Kidney epithelial cell (primary cell): ENCODE measurements at regions not wholly inside any gene's neighbourhood (a gene's known extent, or its start where the extent isn't known, plus 50 kb on each side); places are given as distances from the start of the nearest gene placed in this dataset.
A peak's percentile ranks its signal among the peaks of the same experiment; 100 is the strongest.

Source experiments
- DNase-seq: peaks from one replicate; pipeline ENCODE4 v3.0.0-alpha.2; 2010; ENCODE audit warnings: low read depth
- H3K27me3 ChIP-seq: 2 replicates; pipeline ENCODE4 v1.6.0; 2011; ENCODE audit warnings: low read length; ENCODE audit not compliant: control insufficient read depth, insufficient read depth
- H3K36me3 ChIP-seq: 2 replicates; pipeline ENCODE4 v1.5.1; 2011; ENCODE audit warnings: low read length; ENCODE audit not compliant: control insufficient read depth, insufficient read depth
- H3K4me3 ChIP-seq: 2 replicates; pipeline ENCODE4 v1.5.1; 2011; ENCODE audit warnings: low read depth, mild to moderate bottlenecking, control low read depth, low read length
- CTCF ChIP-seq: IDR thresholded peaks from 2 replicates; pipeline ENCODE4 v1.5.1; 2011; ENCODE audit warnings: mild to moderate bottlenecking, moderate library complexity, low read length, control low read depth, inconsistent platforms; ENCODE audit not compliant: insufficient read depth, poor library complexity, severe bottlenecking

- no peak overlapping the region for H3K4me3 ChIP-seq
- no peak for TF ChIP-seq CTCF
- no peak for DNase-seq
These were observed 104.4 kb upstream of the SERBP1 start for GRCh38 chr1:67534627-67535065.

GRCh38 chr1:67535474-67535873 is 105.3 kb upstream of the SERBP1 start:
- peak; percentile 58 for DNase-seq
- TF ChIP-seq CTCF = peak; percentile 99
- no peaks in the 10 kb centered on the region for H3K27me3 ChIP-seq
- H3K4me3 ChIP-seq = no peak overlapping the region
- H3K36me3 ChIP-seq = no peaks in the 10 kb centered on the region

More at GRCh38 chr1:67534627-67535065, 104.4 kb upstream of the SERBP1 start:
- Histone ChIP-seq H3K27me3 (no peaks in the 10 kb centered on the region), H3K36me3 (no peaks in the 10 kb centered on the region)

GRCh38 chr1:67536957-67537666 is 106.9 kb upstream of the SERBP1 start:
- DNase-seq = no peak
- Histone ChIP-seq H3K4me3 (no peak overlapping the region), H3K27me3 (no peaks in the 10 kb centered on the region), H3K36me3 (no peaks in the 10 kb centered on the region)
- no peak for TF ChIP-seq CTCF

- TF ChIP-seq CTCF = no peak
- Histone ChIP-seq H3K36me3 (no peaks in the 10 kb centered on the region), H3K4me3 (no peak overlapping the region), H3K27me3 (no peaks in the 10 kb centered on the region)
- no peak for DNase-seq
These were observed 107.4 kb upstream of the SERBP1 start for GRCh38 chr1:67537667-67538018.

- no peaks in the 10 kb centered on the region for H3K27me3 ChIP-seq
- no peak for DNase-seq
- H3K36me3 ChIP-seq = no peaks in the 10 kb centered on the region
- no peak for TF ChIP-seq CTCF
- no peak overlapping the region for H3K4me3 ChIP-seq
These were observed 110.0 kb upstream of the SERBP1 start for GRCh38 chr1:67540025-67540732.
